OCI-LY7 (cell line): ENCODE measurements at regions not wholly inside any gene's neighbourhood (a gene's known extent, or its start where the extent isn't known, plus 50 kb on each side); places are given as distances from the start of the nearest gene placed in this dataset.

Experiments
- BruUV-seq: library from RNA; stranded (reverse); fragments of 400-500 nt; replicated peaks from 2 replicates; lab custom pipeline; 2021; lab: Mats Ljungman, UMichigan
- CTCF ChIA-PET: fragments of 300-600 bp; sonication (Branson Sonifier 250); formaldehyde crosslinking; loops from one replicate; lab custom pipeline; 2022; ENCODE audit warnings: antibody characterized with exemption; ENCODE audit not compliant: unreplicated experiment; lab: Charles Lee
- POLR2A ChIA-PET: fragments of 300-600 bp; sonication (Branson Sonifier 250); formaldehyde crosslinking; loops from one replicate; lab custom pipeline; 2022; ENCODE audit warnings: antibody characterized with exemption; lab: Charles Lee
- DNase-seq: peaks from one replicate; pipeline ENCODE4 v3.0.0-alpha.2; 2015; ENCODE audit warnings: low spot score
- H2AFZ ChIP-seq: fragments of 200-600 bp; sonication (generic), shearing (Covaris generic); 2 replicates; pipeline ENCODE4 v1.6.1; 2014; ENCODE audit warnings: mild to moderate bottlenecking, antibody characterized with exemption, low read length, moderate library complexity
- H3K27ac ChIP-seq: fragments of 200-600 bp; sonication (generic); 2 replicates; pipeline ENCODE4 v1.5.1; 2014; ENCODE audit warnings: mixed run types, low read depth, mild to moderate bottlenecking, moderate library complexity, low read length, inconsistent platforms; ENCODE audit not compliant: poor library complexity, severe bottlenecking
- H3K36me3 ChIP-seq: fragments of 200-600 bp; sonication (generic); 2 replicates; pipeline ENCODE4 v1.6.1; 2014; ENCODE audit warnings: mild to moderate bottlenecking, antibody characterized with exemption, low read length, moderate library complexity, mixed read lengths; ENCODE audit not compliant: insufficient read depth
- H3K4me1 ChIP-seq: fragments of 200-600 bp; sonication (generic); 2 replicates; pipeline ENCODE4 v1.5.1; 2014; ENCODE audit warnings: mild to moderate bottlenecking, low read length; ENCODE audit not compliant: insufficient read depth, poor library complexity, severe bottlenecking
- H3K4me2 ChIP-seq: fragments of 200-600 bp; sonication (generic); 2 replicates; pipeline ENCODE4 v1.6.1; 2014; ENCODE audit warnings: mild to moderate bottlenecking, low read length
- H3K4me3 ChIP-seq: fragments of 200-600 bp; sonication (generic); 2 replicates; pipeline ENCODE4 v1.5.1; 2014; ENCODE audit warnings: mild to moderate bottlenecking, low read depth, low read length; ENCODE audit not compliant: poor library complexity, severe bottlenecking
- H3K79me2 ChIP-seq: fragments of 200-600 bp; sonication (generic); 2 replicates; pipeline ENCODE4 v1.6.1; 2016; ENCODE audit warnings: low read depth, mild to moderate bottlenecking, low read length, moderate library complexity, mixed read lengths; ENCODE audit not compliant: insufficient read depth
- H3K9me2 ChIP-seq: fragments of 200-600 bp; sonication (generic); 2 replicates; pipeline ENCODE4 v1.6.1; 2016; ENCODE audit warnings: mild to moderate bottlenecking, low read length, mixed read lengths; ENCODE audit not compliant: insufficient read depth
- H3K9me3 ChIP-seq: fragments of 200-600 bp; sonication (generic); 2 replicates; pipeline ENCODE4 v1.6.1; 2014; ENCODE audit warnings: mild to moderate bottlenecking, mixed run types, low read length, mixed read lengths
- H4K20me1 ChIP-seq: fragments of 200-600 bp; sonication (generic); 2 replicates; pipeline ENCODE4 v1.6.1; 2014; ENCODE audit warnings: mild to moderate bottlenecking, antibody characterized with exemption, low read length, moderate library complexity, mixed read lengths; ENCODE audit not compliant: insufficient read depth
- EZH2phosphoT487 ChIP-seq: fragments of 200-600 bp; sonication (generic); IDR thresholded peaks from 2 replicates; pipeline ENCODE4 v1.6.1; 2018; ENCODE audit warnings: low read depth, borderline replicate concordance, mild to moderate bottlenecking, mixed run types, antibody characterized with exemption, low read length, moderate library complexity, mixed read lengths
- intact Hi-C: fragments of 100-400 bp; cut with micrococcal nuclease; formaldehyde crosslinking; loops from one replicate; pipeline ENCODE4 v1.10.0; 2022; ENCODE audit not compliant: unreplicated experiment
- TF ChIP-seq, protein P1 (sequence below): fragments of 200-600 bp; sonication (generic); conservative IDR thresholded peaks from 2 replicates; pipeline ENCODE4 v1.5.1; 2014; ENCODE audit warnings: mild to moderate bottlenecking, antibody characterized with exemption, low read length, moderate library complexity, mixed read lengths

DNA sequence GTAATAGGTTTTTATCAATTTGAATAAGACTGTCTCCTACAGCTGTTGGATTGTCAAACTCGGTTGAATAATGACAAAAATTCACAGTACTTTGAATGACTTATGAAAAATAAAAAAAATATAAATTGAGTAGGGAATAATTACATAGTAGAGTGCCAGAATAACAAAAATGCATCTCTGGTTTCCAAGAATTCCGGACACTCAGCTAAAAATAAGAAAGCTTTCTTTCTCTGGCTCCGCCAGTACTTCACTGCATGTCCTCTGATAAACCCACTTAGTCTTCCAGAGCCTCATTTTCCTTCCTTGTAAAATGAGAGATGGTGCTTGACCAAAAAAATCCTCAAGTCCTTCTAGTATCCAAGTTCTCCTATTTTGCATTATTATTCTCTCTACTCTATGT is 374.6 kb upstream of the LUZP2 start:
- POLR2A ChIA-PET = no interaction called here
- Histone ChIP-seq H4K20me1 (no peaks in the 10 kb centered on the region), H3K9me2 (no peaks in the 10 kb centered on the region), H3K4me2 (no peak overlapping the region), H3K36me3 (no peaks in the 10 kb centered on the region), H3K4me1 (no peaks in the 10 kb centered on the region), H3K4me3 (no peak overlapping the region), H3K27ac (no peak overlapping the region), H3K9me3 (no peaks in the 10 kb centered on the region), H3K79me2 (no peaks in the 10 kb centered on the region), H2AFZ (no peak overlapping the region)
- DNase-seq = no peak
- TF ChIP-seq EZH2phosphoT487 = no peak
- TF ChIP-seq, protein P1, sequence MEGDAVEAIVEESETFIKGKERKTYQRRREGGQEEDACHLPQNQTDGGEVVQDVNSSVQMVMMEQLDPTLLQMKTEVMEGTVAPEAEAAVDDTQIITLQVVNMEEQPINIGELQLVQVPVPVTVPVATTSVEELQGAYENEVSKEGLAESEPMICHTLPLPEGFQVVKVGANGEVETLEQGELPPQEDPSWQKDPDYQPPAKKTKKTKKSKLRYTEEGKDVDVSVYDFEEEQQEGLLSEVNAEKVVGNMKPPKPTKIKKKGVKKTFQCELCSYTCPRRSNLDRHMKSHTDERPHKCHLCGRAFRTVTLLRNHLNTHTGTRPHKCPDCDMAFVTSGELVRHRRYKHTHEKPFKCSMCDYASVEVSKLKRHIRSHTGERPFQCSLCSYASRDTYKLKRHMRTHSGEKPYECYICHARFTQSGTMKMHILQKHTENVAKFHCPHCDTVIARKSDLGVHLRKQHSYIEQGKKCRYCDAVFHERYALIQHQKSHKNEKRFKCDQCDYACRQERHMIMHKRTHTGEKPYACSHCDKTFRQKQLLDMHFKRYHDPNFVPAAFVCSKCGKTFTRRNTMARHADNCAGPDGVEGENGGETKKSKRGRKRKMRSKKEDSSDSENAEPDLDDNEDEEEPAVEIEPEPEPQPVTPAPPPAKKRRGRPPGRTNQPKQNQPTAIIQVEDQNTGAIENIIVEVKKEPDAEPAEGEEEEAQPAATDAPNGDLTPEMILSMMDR = no peak
- no TSS peak for BruUV-seq
- intact Hi-C loops = no loop called here
- CTCF ChIA-PET = no interaction called here

DNA sequence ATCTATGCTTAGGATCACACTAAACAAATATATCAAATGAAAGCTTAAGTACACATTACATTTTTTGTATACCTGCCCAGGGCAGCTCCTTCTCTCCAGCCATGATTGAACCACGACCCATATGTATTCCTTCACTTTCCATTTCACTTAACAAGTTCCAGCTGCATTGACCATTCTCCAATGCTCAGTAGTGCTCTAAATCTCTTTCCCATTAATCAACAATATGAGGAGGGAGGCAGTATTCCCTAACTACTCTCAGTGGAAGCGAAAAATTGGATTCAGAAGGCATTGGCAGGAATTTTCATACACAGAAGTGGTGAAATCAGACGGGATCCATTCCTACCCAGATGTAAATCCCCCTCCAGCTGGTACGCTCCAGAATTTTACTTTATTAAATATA is 372.0 kb upstream of the LUZP2 start:
- Histone ChIP-seq H4K20me1 (no peaks in the 10 kb centered on the region), H3K9me3 (no peaks in the 10 kb centered on the region), H2AFZ (no peak overlapping the region), H3K9me2 (no peaks in the 10 kb centered on the region), H3K36me3 (no peaks in the 10 kb centered on the region), H3K4me3 (no peak overlapping the region), H3K4me2 (no peak overlapping the region), H3K79me2 (no peaks in the 10 kb centered on the region), H3K4me1 (no peaks in the 10 kb centered on the region), H3K27ac (no peak overlapping the region)
- ChIA-PET POLR2A (no interaction called here), CTCF (no interaction called here)
- intact Hi-C loops = no loop called here
- DNase-seq = no peak
- BruUV-seq = no TSS peak
- TF ChIP-seq, protein P1 = no peak
- no peak for TF ChIP-seq EZH2phosphoT487

DNA sequence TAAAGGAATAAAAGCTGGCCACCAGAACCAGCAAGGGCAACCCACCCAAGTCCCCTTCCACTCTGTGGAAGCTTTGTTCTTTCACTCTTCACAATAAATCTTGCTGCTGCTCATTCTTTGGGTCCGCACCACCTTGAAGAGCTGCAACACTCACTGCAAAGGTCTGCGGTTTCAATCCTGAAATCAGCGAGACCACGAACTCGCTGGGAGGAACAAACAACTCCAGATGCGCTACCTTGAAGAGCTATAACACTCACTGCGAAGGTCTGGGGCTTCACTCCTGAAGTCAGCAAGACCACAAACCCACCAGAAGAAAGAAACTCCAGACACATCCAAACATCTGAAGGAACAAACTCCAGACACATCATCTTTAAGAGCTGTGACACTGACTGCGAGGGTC is 365.2 kb upstream of the LUZP2 start:
- CTCF ChIA-PET = no interaction called here

More for the DNA sequence above, 365.2 kb upstream of the LUZP2 start:
- H3K4me2 ChIP-seq = no peak overlapping the region
- no peak overlapping the region for H2AFZ ChIP-seq
- no peaks in the 10 kb centered on the region for H3K79me2 ChIP-seq
- no peaks in the 10 kb centered on the region for H3K4me1 ChIP-seq
- TF ChIP-seq EZH2phosphoT487 = no peak
- TF ChIP-seq, protein P1 = no peak
- H3K4me3 ChIP-seq = no peak overlapping the region
- intact Hi-C loops = no loop called here
- POLR2A ChIA-PET = no interaction called here
- H4K20me1 ChIP-seq = no peaks in the 10 kb centered on the region
- H3K9me2 ChIP-seq = no peaks in the 10 kb centered on the region
- no peaks in the 10 kb centered on the region for H3K36me3 ChIP-seq
- BruUV-seq = no TSS peak
- no peaks in the 10 kb centered on the region for H3K9me3 ChIP-seq
- no peak overlapping the region for H3K27ac ChIP-seq
- no peak for DNase-seq
